WTC11 (cell line): ENCODE measurements at regions not wholly inside any gene's neighbourhood (a gene's known extent, or its start where the extent isn't known, plus 50 kb on each side); places are given as distances from the start of the nearest gene placed in this dataset.

Experiments used
- ATAC-seq: fragments of 200-7000 bp; cut with Tn5 transposase; 2 replicates; pipeline ENCODE4 v1.10.0; 2021; ENCODE audit warnings: mild to moderate bottlenecking, moderate library complexity
- CTCF ChIA-PET: fragments of 300-600 bp; sonication (Branson Sonifier 250); formaldehyde crosslinking; loops from one replicate; lab custom pipeline; 2021; ENCODE audit warnings: antibody characterized with exemption; lab: Charles Lee
- POLR2A ChIA-PET: fragments of 350-600 bp; sonication (Branson Sonifier 250); formaldehyde crosslinking; loops from one replicate; lab custom pipeline; 2021; ENCODE audit warnings: antibody characterized with exemption; lab: Charles Lee
- DNase-seq: peaks from one replicate; pipeline ENCODE4 v3.0.0; 2021; ENCODE audit warnings: low spot score
- H3K27ac Mint-ChIP-seq: 2 replicates; pipeline ENCODE4 v1.8.0; 2021; ENCODE audit warnings: mixed read lengths
- H3K27me3 Mint-ChIP-seq: 2 replicates; pipeline ENCODE4 v1.8.0; 2021; ENCODE audit warnings: low read depth, mild to moderate bottlenecking, moderate library complexity, mixed read lengths
- H3K36me3 Mint-ChIP-seq: 2 replicates; pipeline ENCODE4 v1.8.0; 2021; ENCODE audit warnings: mixed read lengths
- H3K4me1 Mint-ChIP-seq: 2 replicates; pipeline ENCODE4 v1.8.0; 2022; ENCODE audit warnings: mixed read lengths
- H3K4me3 Mint-ChIP-seq: 2 replicates; pipeline ENCODE4 v1.8.0; 2021; ENCODE audit warnings: mild to moderate bottlenecking, moderate library complexity, mixed read lengths
- H3K9me3 Mint-ChIP-seq: 2 replicates; pipeline ENCODE4 v1.8.0; 2021; ENCODE audit warnings: mixed read lengths
- ATF1 ChIP-seq: sonication (generic); formaldehyde crosslinking; IDR thresholded peaks from 2 replicates; pipeline ENCODE4 v1.8.1; 2023; ENCODE audit warnings: mild to moderate bottlenecking, moderate library complexity, missing genetic modification reagents
- CBFB ChIP-seq: sonication (generic); formaldehyde crosslinking; IDR thresholded peaks from 2 replicates; pipeline ENCODE4 v1.8.1; 2022; ENCODE audit warnings: mild to moderate bottlenecking, low read depth, missing genetic modification reagents
- FOXK1 ChIP-seq: sonication (generic); formaldehyde crosslinking; IDR thresholded peaks from 2 replicates; pipeline ENCODE4 v1.8.0; 2022; ENCODE audit warnings: mild to moderate bottlenecking, moderate library complexity, missing genetic modification reagents
- GABPB1 ChIP-seq: sonication (generic); formaldehyde crosslinking; IDR thresholded peaks from 2 replicates; pipeline ENCODE4 v1.8.1; 2023; ENCODE audit warnings: mild to moderate bottlenecking, missing genetic modification reagents
- JAZF1 ChIP-seq: fragments of 250-450 bp; sonication (Bioruptor Pico); IDR thresholded peaks from 2 replicates; pipeline ENCODE4 v1.9.0; 2021; ENCODE audit warnings: moderate library complexity, mild to moderate bottlenecking, inconsistent platforms
- NFE2L1 ChIP-seq: sonication (generic); formaldehyde crosslinking; IDR thresholded peaks from 2 replicates; pipeline ENCODE4 v1.8.1; 2023; ENCODE audit warnings: missing genetic modification reagents
- PRRX2 ChIP-seq: fragments of 250-450 bp; sonication (Bioruptor Pico); IDR thresholded peaks from 2 replicates; pipeline ENCODE4 v1.8.0; 2021; ENCODE audit warnings: mild to moderate bottlenecking
- ZNF138 ChIP-seq: sonication (generic); formaldehyde crosslinking; conservative IDR thresholded peaks from 2 replicates; pipeline ENCODE4 v1.8.1; 2022; ENCODE audit warnings: mild to moderate bottlenecking, moderate library complexity, missing genetic modification reagents
- ZNF263 ChIP-seq: sonication (generic); formaldehyde crosslinking; IDR thresholded peaks from 2 replicates; pipeline ENCODE4 v1.8.1; 2022; ENCODE audit warnings: low read depth, mild to moderate bottlenecking, moderate library complexity, missing genetic modification reagents
- TF ChIP-seq, protein P1 (sequence below): sonication (generic); formaldehyde crosslinking; IDR thresholded peaks from 2 replicates; pipeline ENCODE4 v1.8.1; 2023; ENCODE audit warnings: mild to moderate bottlenecking, missing genetic modification reagents
- TF ChIP-seq, protein P2 (sequence below): sonication (generic); formaldehyde crosslinking; IDR thresholded peaks from 2 replicates; pipeline ENCODE4 v1.8.1; 2022; ENCODE audit warnings: mild to moderate bottlenecking, missing genetic modification reagents, moderate library complexity, borderline replicate concordance
- TF ChIP-seq, protein P3 (sequence below): sonication (generic); formaldehyde crosslinking; IDR thresholded peaks from 2 replicates; pipeline ENCODE4 v1.8.1; 2023; ENCODE audit warnings: mild to moderate bottlenecking, missing genetic modification reagents, borderline replicate concordance
- TF ChIP-seq, protein P4 (sequence below): sonication (generic); formaldehyde crosslinking; IDR thresholded peaks from 2 replicates; pipeline ENCODE4 v1.8.1; 2022; ENCODE audit warnings: missing genetic modification reagents, borderline replicate concordance
- TF ChIP-seq, protein P5 (sequence below): sonication (generic); formaldehyde crosslinking; IDR thresholded peaks from 2 replicates; pipeline ENCODE4 v1.8.1; 2022; ENCODE audit warnings: mild to moderate bottlenecking, moderate library complexity, missing genetic modification reagents
- TF ChIP-seq, protein P6 (sequence below): sonication (generic); formaldehyde crosslinking; IDR thresholded peaks from 2 replicates; pipeline ENCODE4 v1.8.0; 2023; ENCODE audit warnings: missing genetic modification reagents

DNA sequence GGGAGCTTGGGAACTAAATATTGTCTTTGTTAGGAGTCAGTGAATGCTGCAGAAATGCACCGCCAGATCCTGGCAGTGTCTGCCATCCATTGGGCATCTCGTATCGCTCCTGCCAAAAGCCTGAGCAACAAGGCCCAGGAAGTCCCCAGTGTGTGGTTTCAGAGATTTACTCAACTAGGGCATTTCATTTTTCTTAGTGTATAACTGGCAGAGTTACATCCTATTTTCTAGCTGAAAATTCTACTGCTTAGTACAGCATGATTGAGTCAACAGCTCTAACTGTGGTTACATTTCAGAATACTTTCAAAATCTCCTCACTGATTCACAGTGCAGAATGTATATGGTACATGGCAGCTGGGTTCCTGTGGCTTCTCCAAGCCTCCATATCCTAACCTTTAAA, 95.8 kb upstream of the CREB5 start:
- peaks cover 14% of the 10 kb centered on the region for H3K4me1 Mint-ChIP-seq
- H3K27ac Mint-ChIP-seq = no peak overlapping the region
- POLR2A ChIA-PET = no interaction called here
- H3K9me3 Mint-ChIP-seq = no peaks in the 10 kb centered on the region
- peaks cover 5% of the 10 kb centered on the region for H3K27me3 Mint-ChIP-seq
- CTCF ChIA-PET = interaction anchor here (1.1 kb wide), 1 partner anchor 44 kb away, joined by 3 read pairs; no protein-coding TSS in a partner anchor
- TF ChIP-seq FOXK1 (CRISPR knock-in tag) (no peak), ATF1 (CRISPR knock-in tag) (no peak)
- ATAC-seq (no peak), DNase-seq (no peak)
- no peak overlapping the region for H3K4me3 Mint-ChIP-seq
- H3K36me3 Mint-ChIP-seq = no peaks in the 10 kb centered on the region

DNA sequence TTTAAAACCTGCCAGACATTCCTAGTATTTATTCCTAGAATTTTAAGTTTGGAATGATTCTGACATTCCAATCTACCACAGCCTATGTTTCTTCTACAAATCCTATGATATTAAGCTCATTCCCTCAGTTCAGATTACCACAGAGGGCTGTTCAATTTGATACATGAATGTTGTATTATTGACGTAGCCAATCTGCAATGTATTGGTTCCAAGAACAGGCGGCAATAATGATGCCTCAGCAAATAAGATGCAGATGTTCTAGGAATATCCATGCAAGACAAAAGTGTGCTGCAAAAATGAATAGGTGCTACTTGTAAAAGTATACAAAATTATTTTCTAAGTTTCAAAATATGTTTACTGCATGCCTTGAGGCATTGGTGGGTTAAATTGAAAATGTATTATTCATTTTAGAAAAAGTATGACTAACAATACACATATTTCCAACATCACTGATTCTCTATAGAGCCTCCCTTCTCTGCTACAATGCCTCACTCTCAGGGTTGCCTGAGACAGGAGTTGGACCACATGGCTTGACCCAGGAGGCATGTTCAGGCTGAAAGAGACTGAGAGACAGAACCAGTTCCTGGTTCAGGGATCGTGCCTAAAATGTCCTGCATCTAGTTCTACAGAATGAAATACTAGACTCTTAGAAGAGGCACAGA, 94.1 kb upstream of the CREB5 start:
- Mint-ChIP-seq H3K27me3 (peaks cover 5% of the 10 kb centered on the region; the same call in 1 of the 2 replicates), H3K4me3 (no peak overlapping the region), H3K36me3 (no peaks in the 10 kb centered on the region), H3K9me3 (no peaks in the 10 kb centered on the region), H3K27ac (no peak overlapping the region), H3K4me1 (no peaks in the 10 kb centered on the region)
- ATAC-seq (no peak), DNase-seq (no peak)
- TF ChIP-seq ZNF138 (CRISPR knock-in tag) (no peak), PRRX2 (no peak), GABPB1 (CRISPR knock-in tag) (no peak), ZNF263 (no peak), JAZF1 (CRISPR knock-in tag) (no peak), CBFB (no peak), NFE2L1 (CRISPR knock-in tag) (no peak)
- TF ChIP-seq, protein P1, sequence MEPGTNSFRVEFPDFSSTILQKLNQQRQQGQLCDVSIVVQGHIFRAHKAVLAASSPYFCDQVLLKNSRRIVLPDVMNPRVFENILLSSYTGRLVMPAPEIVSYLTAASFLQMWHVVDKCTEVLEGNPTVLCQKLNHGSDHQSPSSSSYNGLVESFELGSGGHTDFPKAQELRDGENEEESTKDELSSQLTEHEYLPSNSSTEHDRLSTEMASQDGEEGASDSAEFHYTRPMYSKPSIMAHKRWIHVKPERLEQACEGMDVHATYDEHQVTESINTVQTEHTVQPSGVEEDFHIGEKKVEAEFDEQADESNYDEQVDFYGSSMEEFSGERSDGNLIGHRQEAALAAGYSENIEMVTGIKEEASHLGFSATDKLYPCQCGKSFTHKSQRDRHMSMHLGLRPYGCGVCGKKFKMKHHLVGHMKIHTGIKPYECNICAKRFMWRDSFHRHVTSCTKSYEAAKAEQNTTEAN (CRISPR knock-in tag) = no peak
- TF ChIP-seq, protein P2, sequence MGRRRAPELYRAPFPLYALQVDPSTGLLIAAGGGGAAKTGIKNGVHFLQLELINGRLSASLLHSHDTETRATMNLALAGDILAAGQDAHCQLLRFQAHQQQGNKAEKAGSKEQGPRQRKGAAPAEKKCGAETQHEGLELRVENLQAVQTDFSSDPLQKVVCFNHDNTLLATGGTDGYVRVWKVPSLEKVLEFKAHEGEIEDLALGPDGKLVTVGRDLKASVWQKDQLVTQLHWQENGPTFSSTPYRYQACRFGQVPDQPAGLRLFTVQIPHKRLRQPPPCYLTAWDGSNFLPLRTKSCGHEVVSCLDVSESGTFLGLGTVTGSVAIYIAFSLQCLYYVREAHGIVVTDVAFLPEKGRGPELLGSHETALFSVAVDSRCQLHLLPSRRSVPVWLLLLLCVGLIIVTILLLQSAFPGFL (CRISPR knock-in tag) = no peak
- TF ChIP-seq, protein P3, sequence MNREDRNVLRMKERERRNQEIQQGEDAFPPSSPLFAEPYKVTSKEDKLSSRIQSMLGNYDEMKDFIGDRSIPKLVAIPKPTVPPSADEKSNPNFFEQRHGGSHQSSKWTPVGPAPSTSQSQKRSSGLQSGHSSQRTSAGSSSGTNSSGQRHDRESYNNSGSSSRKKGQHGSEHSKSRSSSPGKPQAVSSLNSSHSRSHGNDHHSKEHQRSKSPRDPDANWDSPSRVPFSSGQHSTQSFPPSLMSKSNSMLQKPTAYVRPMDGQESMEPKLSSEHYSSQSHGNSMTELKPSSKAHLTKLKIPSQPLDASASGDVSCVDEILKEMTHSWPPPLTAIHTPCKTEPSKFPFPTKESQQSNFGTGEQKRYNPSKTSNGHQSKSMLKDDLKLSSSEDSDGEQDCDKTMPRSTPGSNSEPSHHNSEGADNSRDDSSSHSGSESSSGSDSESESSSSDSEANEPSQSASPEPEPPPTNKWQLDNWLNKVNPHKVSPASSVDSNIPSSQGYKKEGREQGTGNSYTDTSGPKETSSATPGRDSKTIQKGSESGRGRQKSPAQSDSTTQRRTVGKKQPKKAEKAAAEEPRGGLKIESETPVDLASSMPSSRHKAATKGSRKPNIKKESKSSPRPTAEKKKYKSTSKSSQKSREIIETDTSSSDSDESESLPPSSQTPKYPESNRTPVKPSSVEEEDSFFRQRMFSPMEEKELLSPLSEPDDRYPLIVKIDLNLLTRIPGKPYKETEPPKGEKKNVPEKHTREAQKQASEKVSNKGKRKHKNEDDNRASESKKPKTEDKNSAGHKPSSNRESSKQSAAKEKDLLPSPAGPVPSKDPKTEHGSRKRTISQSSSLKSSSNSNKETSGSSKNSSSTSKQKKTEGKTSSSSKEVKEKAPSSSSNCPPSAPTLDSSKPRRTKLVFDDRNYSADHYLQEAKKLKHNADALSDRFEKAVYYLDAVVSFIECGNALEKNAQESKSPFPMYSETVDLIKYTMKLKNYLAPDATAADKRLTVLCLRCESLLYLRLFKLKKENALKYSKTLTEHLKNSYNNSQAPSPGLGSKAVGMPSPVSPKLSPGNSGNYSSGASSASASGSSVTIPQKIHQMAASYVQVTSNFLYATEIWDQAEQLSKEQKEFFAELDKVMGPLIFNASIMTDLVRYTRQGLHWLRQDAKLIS (CRISPR knock-in tag) = no peak
- TF ChIP-seq, protein P4, sequence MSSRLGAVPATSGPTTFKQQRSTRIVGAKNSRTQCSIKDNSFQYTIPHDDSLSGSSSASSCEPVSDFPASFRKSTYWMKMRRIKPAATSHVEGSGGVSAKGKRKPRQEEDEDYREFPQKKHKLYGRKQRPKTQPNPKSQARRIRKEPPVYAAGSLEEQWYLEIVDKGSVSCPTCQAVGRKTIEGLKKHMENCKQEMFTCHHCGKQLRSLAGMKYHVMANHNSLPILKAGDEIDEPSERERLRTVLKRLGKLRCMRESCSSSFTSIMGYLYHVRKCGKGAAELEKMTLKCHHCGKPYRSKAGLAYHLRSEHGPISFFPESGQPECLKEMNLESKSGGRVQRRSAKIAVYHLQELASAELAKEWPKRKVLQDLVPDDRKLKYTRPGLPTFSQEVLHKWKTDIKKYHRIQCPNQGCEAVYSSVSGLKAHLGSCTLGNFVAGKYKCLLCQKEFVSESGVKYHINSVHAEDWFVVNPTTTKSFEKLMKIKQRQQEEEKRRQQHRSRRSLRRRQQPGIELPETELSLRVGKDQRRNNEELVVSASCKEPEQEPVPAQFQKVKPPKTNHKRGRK (CRISPR knock-in tag) = no peak
- TF ChIP-seq, protein P5, sequence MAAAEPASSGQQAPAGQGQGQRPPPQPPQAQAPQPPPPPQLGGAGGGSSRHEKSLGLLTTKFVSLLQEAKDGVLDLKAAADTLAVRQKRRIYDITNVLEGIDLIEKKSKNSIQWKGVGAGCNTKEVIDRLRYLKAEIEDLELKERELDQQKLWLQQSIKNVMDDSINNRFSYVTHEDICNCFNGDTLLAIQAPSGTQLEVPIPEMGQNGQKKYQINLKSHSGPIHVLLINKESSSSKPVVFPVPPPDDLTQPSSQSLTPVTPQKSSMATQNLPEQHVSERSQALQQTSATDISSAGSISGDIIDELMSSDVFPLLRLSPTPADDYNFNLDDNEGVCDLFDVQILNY (CRISPR knock-in tag) = no peak
- TF ChIP-seq, protein P6, sequence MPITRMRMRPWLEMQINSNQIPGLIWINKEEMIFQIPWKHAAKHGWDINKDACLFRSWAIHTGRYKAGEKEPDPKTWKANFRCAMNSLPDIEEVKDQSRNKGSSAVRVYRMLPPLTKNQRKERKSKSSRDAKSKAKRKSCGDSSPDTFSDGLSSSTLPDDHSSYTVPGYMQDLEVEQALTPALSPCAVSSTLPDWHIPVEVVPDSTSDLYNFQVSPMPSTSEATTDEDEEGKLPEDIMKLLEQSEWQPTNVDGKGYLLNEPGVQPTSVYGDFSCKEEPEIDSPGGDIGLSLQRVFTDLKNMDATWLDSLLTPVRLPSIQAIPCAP = no peak
- CTCF ChIA-PET = no interaction called here
- POLR2A ChIA-PET = no interaction called here
